Nephron progenitor cell (in vitro differentiated cells): ENCODE measurements at regions not wholly inside any gene's neighbourhood (a gene's known extent, or its start where the extent isn't known, plus 50 kb on each side); places are given as distances from the start of the nearest gene placed in this dataset.

Experiments
- DNase-seq: peaks from one replicate; pipeline ENCODE4 v3.0.0; 2021
- H3K27ac Mint-ChIP-seq: 2 replicates; pipeline ENCODE4 v1.8.0; 2021; ENCODE audit warnings: mild to moderate bottlenecking, moderate library complexity, mixed read lengths
- H3K27me3 Mint-ChIP-seq: 2 replicates; pipeline ENCODE4 v1.8.0; 2021; ENCODE audit warnings: mild to moderate bottlenecking, low read depth, mixed read lengths; ENCODE audit not compliant: poor library complexity
- H3K36me3 Mint-ChIP-seq: 2 replicates; pipeline ENCODE4 v1.8.0; 2021; ENCODE audit warnings: low read depth, mixed read lengths
- H3K4me1 Mint-ChIP-seq: 2 replicates; pipeline ENCODE4 v1.8.0; 2021; ENCODE audit warnings: mixed read lengths
- H3K4me3 Mint-ChIP-seq: 2 replicates; pipeline ENCODE4 v1.8.0; 2021; ENCODE audit warnings: mild to moderate bottlenecking, moderate library complexity, mixed read lengths
- H3K9me3 Mint-ChIP-seq: 2 replicates; pipeline ENCODE4 v1.8.0; 2021; ENCODE audit warnings: mild to moderate bottlenecking, moderate library complexity, mixed read lengths
- TF ChIP-seq, protein P1 (sequence below): fragments of 200-600 bp; sonication (generic); IDR thresholded peaks from 2 replicates; pipeline ENCODE4 v1.5.0; 2021; ENCODE audit warnings: antibody characterized with exemption

DNA sequence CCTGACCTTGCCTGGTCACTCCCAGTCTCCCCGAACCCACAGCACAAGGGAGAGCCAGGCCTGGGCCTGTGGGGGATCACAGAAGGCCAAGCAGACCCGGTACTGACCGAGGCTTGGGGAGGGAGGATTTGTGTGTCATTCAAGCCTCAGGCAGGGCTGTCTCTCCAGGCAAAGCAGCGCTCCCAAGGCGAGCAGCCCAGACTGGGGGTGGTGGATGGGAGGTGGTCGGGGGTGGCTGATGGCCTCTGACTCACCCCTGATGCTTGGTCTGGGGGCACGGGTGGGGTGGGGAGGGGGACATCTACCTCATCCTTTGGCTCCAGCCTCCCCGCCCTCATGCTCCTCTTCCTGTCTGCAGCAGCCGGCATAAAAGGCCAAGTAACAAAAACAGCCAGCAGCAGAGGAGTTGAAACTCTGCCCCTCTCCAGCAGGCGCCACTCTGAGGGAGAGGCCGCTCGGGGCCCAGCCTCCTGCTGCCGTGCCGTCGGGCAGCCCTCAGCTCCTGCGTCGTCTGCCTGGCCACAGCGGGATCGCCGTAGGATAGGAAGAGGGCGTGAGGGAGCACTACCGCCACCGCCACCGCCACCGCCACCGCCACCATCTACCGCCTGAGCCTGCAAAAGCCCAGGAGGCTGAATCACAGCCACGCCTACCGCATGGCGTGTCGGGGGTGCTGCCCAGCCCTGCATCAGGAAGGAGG, 166.0 kb downstream of the OLFM1 start:
- Mint-ChIP-seq H3K36me3 (no peaks in the 10 kb centered on the region), H3K27ac (no peak overlapping the region), H3K9me3 (no peaks in the 10 kb centered on the region), H3K4me3 (no peak overlapping the region), H3K4me1 (peaks cover 41% of the 10 kb centered on the region), H3K27me3 (peaks cover 2% of the 10 kb centered on the region)
- TF ChIP-seq, protein P1, sequence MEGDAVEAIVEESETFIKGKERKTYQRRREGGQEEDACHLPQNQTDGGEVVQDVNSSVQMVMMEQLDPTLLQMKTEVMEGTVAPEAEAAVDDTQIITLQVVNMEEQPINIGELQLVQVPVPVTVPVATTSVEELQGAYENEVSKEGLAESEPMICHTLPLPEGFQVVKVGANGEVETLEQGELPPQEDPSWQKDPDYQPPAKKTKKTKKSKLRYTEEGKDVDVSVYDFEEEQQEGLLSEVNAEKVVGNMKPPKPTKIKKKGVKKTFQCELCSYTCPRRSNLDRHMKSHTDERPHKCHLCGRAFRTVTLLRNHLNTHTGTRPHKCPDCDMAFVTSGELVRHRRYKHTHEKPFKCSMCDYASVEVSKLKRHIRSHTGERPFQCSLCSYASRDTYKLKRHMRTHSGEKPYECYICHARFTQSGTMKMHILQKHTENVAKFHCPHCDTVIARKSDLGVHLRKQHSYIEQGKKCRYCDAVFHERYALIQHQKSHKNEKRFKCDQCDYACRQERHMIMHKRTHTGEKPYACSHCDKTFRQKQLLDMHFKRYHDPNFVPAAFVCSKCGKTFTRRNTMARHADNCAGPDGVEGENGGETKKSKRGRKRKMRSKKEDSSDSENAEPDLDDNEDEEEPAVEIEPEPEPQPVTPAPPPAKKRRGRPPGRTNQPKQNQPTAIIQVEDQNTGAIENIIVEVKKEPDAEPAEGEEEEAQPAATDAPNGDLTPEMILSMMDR: no peak
- DNase-seq: peak; percentile 51

- DNase-seq: no peak
- no peak overlapping the region for H3K27ac Mint-ChIP-seq
- H3K36me3 Mint-ChIP-seq: no peaks in the 10 kb centered on the region
- H3K4me1 Mint-ChIP-seq: peaks cover 41% of the 10 kb centered on the region
- TF ChIP-seq, protein P1: no peak
- peaks cover 2% of the 10 kb centered on the region for H3K27me3 Mint-ChIP-seq
- H3K4me3 Mint-ChIP-seq: no peak overlapping the region
- no peaks in the 10 kb centered on the region for H3K9me3 Mint-ChIP-seq
Observed at GRCh38 chr9:135254176-135255032, 166.9 kb downstream of the OLFM1 start.

DNA sequence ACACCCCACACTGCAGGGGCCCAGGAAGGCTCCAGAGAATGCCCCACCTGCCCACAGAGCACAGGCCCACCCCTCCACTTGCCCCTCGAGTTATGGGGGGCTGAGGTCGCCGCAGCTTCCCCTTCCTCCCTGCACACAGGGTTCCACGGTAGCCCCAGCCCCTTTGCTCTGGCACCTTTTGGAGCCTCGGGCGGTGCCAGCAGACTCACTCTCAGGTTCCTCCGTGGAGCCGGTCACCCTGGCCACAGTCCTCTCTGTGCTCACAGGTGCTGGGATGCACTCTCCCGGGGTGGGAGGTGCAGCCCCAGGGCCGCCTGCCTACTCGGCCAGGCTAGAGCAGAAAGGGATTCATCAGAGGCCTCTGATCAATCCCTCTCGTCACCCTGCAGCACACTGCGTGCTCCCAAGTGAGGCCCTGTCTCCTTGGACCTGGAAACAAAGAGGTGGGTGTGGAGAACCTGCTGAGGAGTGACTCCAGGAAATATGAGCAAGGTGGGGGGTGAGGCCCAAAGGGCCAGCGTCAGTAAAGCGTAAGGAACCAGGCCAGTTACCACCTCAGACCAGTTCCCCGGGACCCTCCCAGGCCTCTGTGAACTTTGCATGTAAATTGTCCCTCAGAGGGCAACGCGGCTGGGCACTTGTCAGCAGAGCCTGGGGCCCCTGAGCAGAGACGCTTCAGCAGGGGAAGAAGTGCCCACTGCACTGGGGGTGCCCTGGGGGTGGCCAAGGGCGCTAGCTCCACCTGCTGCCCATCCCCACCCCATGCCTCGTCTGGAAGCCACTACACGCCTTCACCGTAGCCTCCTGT, 167.8 kb downstream of the OLFM1 start:
- Mint-ChIP-seq H3K4me3 (no peak overlapping the region), H3K9me3 (no peaks in the 10 kb centered on the region), H3K36me3 (no peaks in the 10 kb centered on the region), H3K4me1 (peaks cover 41% of the 10 kb centered on the region), H3K27ac (no peak overlapping the region), H3K27me3 (peaks cover 6% of the 10 kb centered on the region)
- TF ChIP-seq, protein P1: no peak
- no peak for DNase-seq

GRCh38 chr9:135255841-135256580, 168.5 kb downstream of the OLFM1 start:
- TF ChIP-seq, protein P1: no peak
- Mint-ChIP-seq H3K27me3 (peaks cover 10% of the 10 kb centered on the region), H3K4me1 (peaks cover 41% of the 10 kb centered on the region), H3K27ac (no peak overlapping the region), H3K4me3 (peak overlapping the region; percentile 40), H3K36me3 (no peaks in the 10 kb centered on the region), H3K9me3 (no peaks in the 10 kb centered on the region)
- no peak for DNase-seq

DNA sequence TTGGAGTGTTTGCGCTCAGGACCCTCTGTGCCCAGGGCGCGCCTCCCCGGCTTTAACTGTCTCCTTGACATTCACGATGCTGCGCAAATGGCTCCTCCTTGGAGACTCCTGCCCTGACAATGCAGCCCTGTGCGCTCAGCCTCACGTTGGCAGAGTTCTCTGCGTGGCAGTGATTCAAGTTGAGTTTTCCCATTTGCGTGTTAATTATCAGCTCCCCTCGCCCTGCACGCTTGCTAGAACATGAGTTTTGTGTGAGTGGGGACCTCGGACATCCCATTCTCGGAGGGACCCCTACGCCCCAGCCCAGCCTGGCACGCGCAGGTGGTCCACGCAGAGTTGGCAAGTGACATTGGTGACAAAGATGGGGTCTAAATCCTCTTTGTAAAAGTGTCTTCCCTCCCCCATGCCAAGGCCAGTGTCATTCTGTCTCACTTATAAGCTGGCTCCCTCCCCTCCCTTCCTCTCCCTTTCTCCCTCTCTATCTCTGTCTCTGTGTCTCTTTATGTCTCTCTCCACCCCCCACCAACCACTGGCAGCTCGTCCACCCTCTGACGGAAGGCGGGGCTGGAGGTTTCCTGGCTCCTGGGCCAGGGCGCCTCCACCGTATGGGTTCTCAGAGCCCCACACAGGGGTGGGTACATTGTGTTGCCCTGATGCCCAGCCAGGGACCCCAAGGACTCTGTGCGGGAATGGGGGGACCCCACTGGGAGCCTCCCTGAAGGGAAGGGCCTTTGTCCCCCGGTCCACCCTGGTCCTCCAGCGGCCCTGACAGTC, 169.3 kb downstream of the OLFM1 start:
- TF ChIP-seq, protein P1: no peak
- Mint-ChIP-seq H3K27me3 (peaks cover 10% of the 10 kb centered on the region), H3K27ac (no peak overlapping the region), H3K4me3 (no peak overlapping the region), H3K9me3 (no peaks in the 10 kb centered on the region), H3K4me1 (peaks cover 37% of the 10 kb centered on the region), H3K36me3 (no peaks in the 10 kb centered on the region)
- DNase-seq: no peak
